ENCODE measurements at regions not wholly inside any gene's neighbourhood (a gene's known extent, or its start where the extent isn't known, plus 50 kb on each side); places are given as distances from the start of the nearest gene placed in this dataset.

- TF ChIP-seq POLR2A (IDR thresholded peaks at IDR 0.05; ENCODE audit: low read depth, low read length) (no peak), POLR2AphosphoS5 (IDR thresholded peaks at IDR 0.05; ENCODE audit: low read depth, low read length) (no peak), TAF1 (IDR thresholded peaks at IDR 0.05; ENCODE audit: borderline replicate concordance, low read depth, low read length) (no peak)
These were observed 367.9 kb downstream of the METTL15 start for GRCh38 chr11:28476049-28476448.
